Occipital lobe (tissue), 2 donors: ENCODE measurements at regions not wholly inside any gene's neighbourhood (a gene's known extent, or its start where the extent isn't known, plus 50 kb on each side); places are given as distances from the start of the nearest gene placed in this dataset. TPM values are rescaled to one million over a fixed set of nuclear protein-coding genes. Genes with fewer than 3 reads are reported as not detected.
"Not testable (repeated sequence)": the region's sequence is repeated elsewhere in the genome, so short reads cannot be mapped to it uniquely, and the experiment has no call there.

Experiments used
- DNase-seq: peaks from one replicate; lab custom pipeline; 2025; lab: John Stamatoyannopoulos, UW
- small RNA-seq: library from RNA; depleted of rRNA; stranded (forward); fragments of <200 nt; gene quantifications from one replicate; pipeline ENCODE3, GENCODE V24; 2014

- DNase-seq, result no peak
Observed at GRCh38 chr11:90341986-90342385, 119.1 kb upstream of the CHORDC1 start.

GRCh38 chr11:90332415-90332814 is 109.6 kb upstream of the CHORDC1 start:
- no peak for DNase-seq

DNA sequence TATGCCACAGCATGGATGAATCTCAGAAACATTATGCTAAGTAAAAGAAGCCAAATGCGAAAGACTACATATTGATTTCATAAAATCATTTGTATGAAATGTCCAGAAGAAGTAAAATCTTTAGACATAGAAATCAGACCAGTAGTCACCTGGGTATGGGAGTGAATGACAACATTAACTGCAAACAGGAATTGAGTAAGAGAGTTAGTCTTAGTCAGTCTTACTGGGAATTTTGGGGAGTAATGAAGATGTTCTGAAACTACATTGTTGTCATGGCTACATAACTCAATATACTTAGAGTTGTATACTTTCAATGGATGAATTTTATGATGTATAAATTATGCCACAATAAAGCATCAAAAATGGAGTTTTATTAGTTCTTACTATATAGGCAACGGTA is 107.8 kb upstream of the CHORDC1 start:
- no peak for DNase-seq

- no peak for DNase-seq
Observed at GRCh38 chr11:90329043-90329442, 106.2 kb upstream of the CHORDC1 start.

- no peak for DNase-seq
Observed at GRCh38 chr11:90326647-90327046, 103.8 kb upstream of the CHORDC1 start.

DNA sequence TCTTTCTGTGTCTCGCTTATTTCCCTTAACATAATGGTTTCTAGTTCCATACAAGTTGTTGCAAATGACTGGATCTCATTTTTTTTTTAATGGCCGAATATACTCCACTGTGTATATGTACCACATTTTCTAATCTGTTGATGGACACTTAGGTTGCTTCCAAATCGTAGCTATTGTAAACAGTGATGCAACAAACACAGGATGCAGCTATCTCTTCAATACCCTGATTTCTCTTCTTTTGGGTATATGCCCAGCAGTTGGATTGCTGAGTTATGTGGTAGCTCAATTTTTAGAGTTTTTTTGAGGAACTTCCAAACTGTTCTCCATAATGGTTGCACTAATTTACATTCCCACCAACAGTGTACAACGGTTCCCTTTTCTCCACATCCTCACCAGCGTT is 100.4 kb upstream of the CHORDC1 start:
- no peak for DNase-seq

GRCh38 chr11:90321018-90321417 is 98.2 kb upstream of the CHORDC1 start:
- no peak for DNase-seq

- DNase-seq, result no peak
Observed at GRCh38 chr11:90318651-90319050, 95.8 kb upstream of the CHORDC1 start.

GRCh38 chr11:90310210-90310609 is 87.4 kb upstream of the CHORDC1 start:
- no peak for DNase-seq

GRCh38 chr11:90309693-90310092 is 86.8 kb upstream of the CHORDC1 start:
- DNase-seq, result no peak

DNA sequence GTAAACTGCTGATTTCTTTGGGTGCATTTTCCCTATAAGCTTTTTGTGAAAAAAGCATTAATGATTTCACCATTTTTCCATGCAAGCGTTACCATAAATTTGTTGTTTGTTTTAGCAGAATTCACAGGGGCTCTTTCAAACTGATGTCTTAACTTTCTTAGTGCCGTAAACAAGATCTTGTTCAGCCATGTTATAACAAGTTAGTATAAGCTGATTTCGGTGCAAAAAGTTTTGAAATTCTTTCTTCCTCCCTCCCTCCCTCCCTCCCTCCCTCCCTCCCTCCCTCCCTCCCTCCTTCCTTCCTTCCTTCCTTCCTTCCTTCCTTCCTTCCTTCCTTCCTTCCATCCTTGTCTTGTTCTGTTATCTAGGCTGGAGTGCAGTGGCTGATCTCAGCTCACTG is 71.7 kb upstream of the CHORDC1 start:
- DNase-seq, result no peak

DNA sequence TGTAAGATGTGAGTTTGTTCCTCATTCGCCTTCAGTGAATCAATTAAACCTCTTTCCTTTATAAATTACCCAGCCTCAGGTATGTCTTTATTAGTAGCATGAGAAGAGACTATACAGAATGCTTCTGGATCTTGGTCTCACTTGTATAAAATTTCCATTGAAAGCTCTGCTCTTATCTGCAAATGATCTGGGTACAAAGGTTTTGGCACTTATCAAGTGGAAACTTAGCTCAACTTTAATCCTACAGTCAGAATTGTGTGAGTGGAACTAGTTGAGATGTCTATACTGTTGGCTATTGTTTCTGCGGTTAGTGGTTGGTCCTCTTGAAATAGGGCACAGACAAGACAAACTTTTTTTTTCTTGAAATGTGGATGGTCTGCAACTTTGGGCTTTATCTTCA is 71.2 kb upstream of the CHORDC1 start:
- no peak for DNase-seq

DNA sequence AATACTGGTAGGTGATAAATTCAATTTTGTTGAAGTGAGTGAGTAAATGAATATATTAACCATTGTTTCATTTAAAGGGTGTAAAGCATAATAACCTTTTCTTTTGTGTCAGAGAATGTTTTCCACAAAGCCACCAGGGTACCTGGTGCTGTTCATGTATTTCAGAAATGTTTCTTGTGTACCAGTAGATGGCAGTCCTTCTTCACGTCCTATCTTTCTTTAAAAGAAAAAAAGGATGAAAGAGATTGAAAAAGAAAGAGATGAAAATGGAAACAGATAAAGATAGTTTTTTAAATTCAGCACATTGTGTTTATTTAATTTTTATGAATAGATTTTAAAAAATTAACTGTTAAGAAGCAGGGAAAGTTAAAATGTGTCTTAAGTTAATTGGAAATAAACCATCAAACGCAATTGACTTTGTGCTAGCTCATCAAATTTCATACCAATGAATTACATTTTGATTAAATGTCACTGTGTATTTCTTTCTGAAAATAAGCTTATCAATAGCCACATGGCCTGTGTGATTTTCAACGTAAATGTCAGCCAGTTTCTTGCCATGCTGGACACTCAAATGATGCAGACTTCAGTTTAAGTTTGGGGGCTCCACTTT is 65.5 kb upstream of the CHORDC1 start:
- DNase-seq, result no peak

DNA sequence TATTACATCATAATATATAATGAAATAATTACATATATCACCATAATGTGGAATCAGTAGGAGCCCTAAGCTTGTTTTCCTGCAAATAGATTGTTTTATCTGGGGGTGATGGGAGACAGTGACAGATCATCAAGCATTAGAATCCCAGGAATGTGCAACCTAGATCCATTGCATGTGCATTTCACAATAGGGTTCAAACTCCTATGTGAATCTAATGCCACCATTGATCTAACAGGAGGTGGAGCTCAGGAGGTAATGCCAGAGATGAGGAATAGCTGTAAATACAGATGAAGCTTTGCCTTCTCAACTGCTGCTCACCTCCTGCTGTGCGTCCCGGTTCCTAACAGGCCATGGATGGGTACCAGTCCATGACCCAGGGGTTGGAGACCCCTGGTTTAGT is 63.8 kb upstream of the CHORDC1 start:
- no peak for DNase-seq

DNA sequence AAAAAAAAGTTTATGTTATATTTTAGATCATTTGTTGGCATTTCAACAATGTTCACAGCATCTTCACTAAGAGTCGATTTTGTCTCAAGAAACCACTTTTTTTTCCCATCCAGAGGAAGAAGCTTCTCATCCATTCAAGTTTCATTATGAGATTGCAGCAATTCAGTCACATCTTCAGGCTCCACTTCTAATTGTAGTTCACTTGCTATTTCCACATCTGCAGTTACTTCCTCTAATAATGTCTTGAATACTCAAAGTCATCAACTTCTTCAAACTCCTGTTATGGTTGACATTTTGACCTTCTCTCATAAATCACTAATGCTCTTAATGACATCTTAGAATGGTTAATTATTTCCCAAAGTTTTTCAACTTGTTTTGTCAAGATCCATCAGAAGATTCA is 61.3 kb upstream of the CHORDC1 start:
- DNase-seq, result no peak

DNA sequence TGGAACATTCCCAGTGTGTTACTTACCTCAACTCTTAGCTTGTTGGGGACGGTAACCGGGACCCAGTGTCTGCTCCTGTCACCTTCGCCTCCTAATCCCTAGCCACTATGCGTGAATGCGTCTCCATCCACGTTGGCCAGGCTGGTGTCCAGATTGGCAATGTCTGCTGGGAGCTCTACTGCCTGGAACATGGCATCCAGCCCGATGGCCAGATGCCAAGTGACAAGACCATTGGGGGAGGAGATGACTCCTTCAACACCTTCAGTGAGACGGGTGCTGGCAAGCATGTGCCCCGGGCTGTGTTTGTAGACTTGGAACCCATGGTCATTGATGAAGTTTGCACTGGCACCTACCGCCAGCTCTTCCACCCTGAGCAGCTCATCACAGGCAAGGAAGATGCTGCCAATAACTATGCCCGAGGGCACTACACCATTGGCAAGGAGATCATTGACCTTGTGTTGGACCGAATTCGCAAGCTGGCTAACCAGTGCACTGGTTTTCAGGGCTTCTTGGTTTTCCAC is 59.8 kb upstream of the CHORDC1 start:
- not testable (repeated sequence) for DNase-seq

GRCh38 chr11:90274362-90274761 is 51.5 kb upstream of the CHORDC1 start:
- no peak for DNase-seq

Small RNA genes lying in the stretch of these regions (small RNA-seq; reads per million reads assigned to genes)
- gene AP001002.3, result not detected
- gene MIR1261, result not detected
- gene MIR4490, result not detected
